GM23338 (cell line): ENCODE measurements at regions not wholly inside any gene's neighbourhood (a gene's known extent, or its start where the extent isn't known, plus 50 kb on each side); places are given as distances from the start of the nearest gene placed in this dataset.

Experiments used
- ATAC-seq: fragments of 200-7000 bp; cut with Tn5 transposase; 3 replicates; pipeline ENCODE4 v1.9.1; 2020
- DNase-seq: peaks from one replicate; pipeline ENCODE4 v3.0.0-alpha.2; 2015; ENCODE audit warnings: low spot score
- H2AFZ ChIP-seq: fragments of 200-600 bp; sonication (generic); 2 replicates; pipeline ENCODE4 v1.8.0; 2016; ENCODE audit warnings: antibody characterized with exemption, mild to moderate bottlenecking, moderate library complexity
- H3F3A ChIP-seq: fragments of 200-600 bp; sonication (generic); replicated peaks from 2 replicates; pipeline ENCODE4 v1.8.0; 2017; ENCODE audit warnings: antibody characterized with exemption, mixed run types, low read depth
- H3K27ac ChIP-seq: fragments of 200-600 bp; sonication (generic); 2 replicates; pipeline ENCODE4 v1.6.1; 2016; ENCODE audit warnings: low read depth
- H3K27me3 ChIP-seq: fragments of 200-600 bp; sonication (generic); 2 replicates; pipeline ENCODE4 v1.8.0; 2016; ENCODE audit warnings: mild to moderate bottlenecking, mixed run types, moderate library complexity; ENCODE audit not compliant: insufficient read depth
- H3K36me3 ChIP-seq: fragments of 200-600 bp; sonication (generic); 2 replicates; pipeline ENCODE4 v1.8.0; 2016; ENCODE audit warnings: mild to moderate bottlenecking; ENCODE audit not compliant: insufficient read depth
- H3K4me1 ChIP-seq: fragments of 200-600 bp; sonication (generic); 2 replicates; pipeline ENCODE4 v1.8.0; 2016; ENCODE audit warnings: mild to moderate bottlenecking, moderate library complexity; ENCODE audit not compliant: insufficient read depth
- H3K4me2 ChIP-seq: fragments of 200-600 bp; sonication (generic); 2 replicates; pipeline ENCODE4 v1.7.1; 2017; ENCODE audit warnings: mixed run types
- H3K4me3 ChIP-seq: fragments of 200-600 bp; sonication (generic); 2 replicates; pipeline ENCODE4 v1.6.1; 2016; ENCODE audit warnings: mixed run types
- H3K79me2 ChIP-seq: fragments of 200-600 bp; sonication (generic); replicated peaks from 2 replicates; pipeline ENCODE4 v1.8.0; 2017; ENCODE audit warnings: mild to moderate bottlenecking; ENCODE audit not compliant: insufficient read depth
- H3K9me2 ChIP-seq: fragments of 200-600 bp; sonication (generic); 2 replicates; pipeline ENCODE4 v1.8.0; 2017; ENCODE audit not compliant: insufficient read depth
- H4K20me1 ChIP-seq: fragments of 200-600 bp; sonication (generic); replicated peaks from 2 replicates; pipeline ENCODE4 v1.8.0; 2017; ENCODE audit warnings: mild to moderate bottlenecking; ENCODE audit not compliant: insufficient read depth
- H3K27ac Mint-ChIP-seq: 2 replicates; pipeline ENCODE4 v1.8.0; 2020; ENCODE audit warnings: inconsistent platforms, mild to moderate bottlenecking, moderate library complexity, mixed read lengths
- H3K27me3 Mint-ChIP-seq: 3 replicates; pipeline ENCODE4 v1.8.0; 2022; ENCODE audit warnings: low read depth, mild to moderate bottlenecking, moderate library complexity, mixed read lengths, inconsistent platforms; ENCODE audit not compliant: insufficient read depth, poor library complexity
- H3K36me3 Mint-ChIP-seq: 3 replicates; pipeline ENCODE4 v1.8.0; 2021; ENCODE audit warnings: low read depth, mild to moderate bottlenecking, inconsistent platforms, moderate library complexity, mixed read lengths
- H3K4me1 Mint-ChIP-seq: 3 replicates; pipeline ENCODE4 v1.8.0; 2020; ENCODE audit warnings: mild to moderate bottlenecking, inconsistent platforms, mixed read lengths
- H3K4me3 Mint-ChIP-seq: 3 replicates; pipeline ENCODE4 v1.8.0; 2021; ENCODE audit warnings: moderate library complexity, mild to moderate bottlenecking, inconsistent platforms, mixed read lengths
- H3K9me3 Mint-ChIP-seq: 3 replicates; pipeline ENCODE4 v1.8.0; 2020; ENCODE audit warnings: moderate library complexity, mild to moderate bottlenecking, inconsistent platforms, mixed read lengths
- CREB1 ChIP-seq: fragments of 250-450 bp; sonication (Bioruptor Pico); IDR thresholded peaks from 2 replicates; pipeline ENCODE4 v1.5.0; 2020; ENCODE audit warnings: low read depth, mild to moderate bottlenecking, moderate library complexity
- CTCF ChIP-seq, 2 experiments: fragments of 200-600 bp in 1 of 2; sonication (generic) in 1 of 2; conservative IDR thresholded peaks; 2 replicates each; pipeline versions ENCODE4 v1.5.1 to v1.6.1; 2016 to 2017; ENCODE audit warnings: antibody characterized with exemption in 2 of 2, low read depth in 2 of 2, mild to moderate bottlenecking in 2 of 2, moderate library complexity in 1 of 2
- ETS1 ChIP-seq: IDR thresholded peaks from 2 replicates; pipeline ENCODE4 v1.6.1; 2016; ENCODE audit warnings: antibody characterized with exemption
- EZH2 ChIP-seq: fragments of 200-600 bp; sonication (generic); IDR thresholded peaks from one replicate; pipeline ENCODE4 v1.8.0; 2017; ENCODE audit warnings: antibody characterized with exemption, mild to moderate bottlenecking, low read depth; ENCODE audit not compliant: unreplicated experiment
- EZH2phosphoT487 ChIP-seq: fragments of 200-600 bp; sonication (generic); IDR thresholded peaks from one replicate; pipeline ENCODE4 v1.8.1; 2018; ENCODE audit warnings: antibody characterized with exemption; ENCODE audit not compliant: unreplicated experiment
- JUNB ChIP-seq: IDR thresholded peaks from one replicate; pipeline ENCODE4 v1.6.1; 2016; ENCODE audit warnings: antibody characterized with exemption; ENCODE audit not compliant: unreplicated experiment
- NANOG ChIP-seq: IDR thresholded peaks from 2 replicates; pipeline ENCODE4 v1.6.1; 2016; ENCODE audit warnings: antibody characterized with exemption, borderline replicate concordance
- POLR2AphosphoS5 ChIP-seq: IDR thresholded peaks from 2 replicates; pipeline ENCODE4 v1.6.1; 2016; ENCODE audit warnings: antibody characterized with exemption, low read depth
- REST ChIP-seq: IDR thresholded peaks from one replicate; pipeline ENCODE4 v1.6.1; 2018; ENCODE audit warnings: antibody characterized with exemption; ENCODE audit not compliant: unreplicated experiment
- STAT1 ChIP-seq: IDR thresholded peaks from one replicate; pipeline ENCODE4 v1.6.1; 2016; ENCODE audit warnings: antibody characterized with exemption; ENCODE audit not compliant: unreplicated experiment
- ZNF114 ChIP-seq: fragments of 250-450 bp; sonication (Bioruptor Pico); IDR thresholded peaks from 2 replicates; pipeline ENCODE4 v1.5.0; 2020; ENCODE audit warnings: mild to moderate bottlenecking, moderate library complexity
- ZNF331 ChIP-seq: fragments of 250-450 bp; sonication (Bioruptor Pico); IDR thresholded peaks from 2 replicates; pipeline ENCODE4 v1.5.0; 2020; ENCODE audit warnings: low read depth, mild to moderate bottlenecking, moderate library complexity
- ZNF462 ChIP-seq: fragments of 250-450 bp; sonication (Bioruptor Pico); IDR thresholded peaks from 2 replicates; pipeline ENCODE4 v1.5.0; 2020; ENCODE audit warnings: mild to moderate bottlenecking, moderate library complexity

GRCh38 chr18:22260208-22260820, 90.9 kb downstream of the GATA6 start:
- H3K4me2 ChIP-seq, result no peak overlapping the region
- H3K4me3 ChIP-seq, result no peak overlapping the region
- H3K9me3 Mint-ChIP-seq, result no peaks in the 10 kb centered on the region; the same call in 2 of the 3 replicates

More at GRCh38 chr18:22260208-22260820, 90.9 kb downstream of the GATA6 start:
- no peaks in the 10 kb centered on the region for H3K36me3 Mint-ChIP-seq
- H3K36me3 ChIP-seq, result no peaks in the 10 kb centered on the region
- H3K79me2 ChIP-seq, result no peaks in the 10 kb centered on the region
- H3K27me3 ChIP-seq, result no peaks in the 10 kb centered on the region
- 0 out of 2 replicates have a peak, but pooled peaks cover 7% of the 10 kb centered on the region for H3K4me1 ChIP-seq
- no peaks in the 10 kb centered on the region for H3F3A ChIP-seq
- DNase-seq, result no peak
- ATAC-seq, result no peak
- H3K4me1 Mint-ChIP-seq, result peaks cover 15% of the 10 kb centered on the region; the same call in 2 of the 3 replicates
- H3K4me3 Mint-ChIP-seq, result no peak overlapping the region
- H4K20me1 ChIP-seq, result no peaks in the 10 kb centered on the region
- H3K27me3 Mint-ChIP-seq, result peaks cover 12% of the 10 kb centered on the region
- H3K9me2 ChIP-seq, result no peaks in the 10 kb centered on the region
- TF ChIP-seq REST (no peak), ETS1 (no peak), JUNB (no peak), ZNF462 (CRISPR knock-in tag) (no peak), EZH2 (no peak), NANOG (no peak), CREB1 (no peak), CTCF (conservative IDR thresholded peaks at IDR 0.05; ENCODE audit: low read depth in 2 of 2) (no peak), EZH2phosphoT487 (no peak), ZNF331 (no peak), POLR2AphosphoS5 (no peak), ZNF114 (CRISPR knock-in tag) (no peak), STAT1 (no peak)
- H2AFZ ChIP-seq, result no peak overlapping the region
- H3K27ac Mint-ChIP-seq, result no peak overlapping the region
- no peak overlapping the region for H3K27ac ChIP-seq
